GM19372 (cell line): ENCODE measurements at regions not wholly inside any gene's neighbourhood (a gene's known extent, or its start where the extent isn't known, plus 50 kb on each side); places are given as distances from the start of the nearest gene placed in this dataset.
"Not testable (repeated sequence)": the region's sequence is repeated elsewhere in the genome, so short reads cannot be mapped to it uniquely, and the experiment has no call there.

Experiments used
- ATAC-seq: cut with Tn5 transposase; IDR thresholded peaks from one replicate; pipeline ENCODE4 v1.9.1; 2021; ENCODE audit warnings: mild to moderate bottlenecking, low read depth, moderate library complexity; ENCODE audit not compliant: unreplicated experiment

DNA sequence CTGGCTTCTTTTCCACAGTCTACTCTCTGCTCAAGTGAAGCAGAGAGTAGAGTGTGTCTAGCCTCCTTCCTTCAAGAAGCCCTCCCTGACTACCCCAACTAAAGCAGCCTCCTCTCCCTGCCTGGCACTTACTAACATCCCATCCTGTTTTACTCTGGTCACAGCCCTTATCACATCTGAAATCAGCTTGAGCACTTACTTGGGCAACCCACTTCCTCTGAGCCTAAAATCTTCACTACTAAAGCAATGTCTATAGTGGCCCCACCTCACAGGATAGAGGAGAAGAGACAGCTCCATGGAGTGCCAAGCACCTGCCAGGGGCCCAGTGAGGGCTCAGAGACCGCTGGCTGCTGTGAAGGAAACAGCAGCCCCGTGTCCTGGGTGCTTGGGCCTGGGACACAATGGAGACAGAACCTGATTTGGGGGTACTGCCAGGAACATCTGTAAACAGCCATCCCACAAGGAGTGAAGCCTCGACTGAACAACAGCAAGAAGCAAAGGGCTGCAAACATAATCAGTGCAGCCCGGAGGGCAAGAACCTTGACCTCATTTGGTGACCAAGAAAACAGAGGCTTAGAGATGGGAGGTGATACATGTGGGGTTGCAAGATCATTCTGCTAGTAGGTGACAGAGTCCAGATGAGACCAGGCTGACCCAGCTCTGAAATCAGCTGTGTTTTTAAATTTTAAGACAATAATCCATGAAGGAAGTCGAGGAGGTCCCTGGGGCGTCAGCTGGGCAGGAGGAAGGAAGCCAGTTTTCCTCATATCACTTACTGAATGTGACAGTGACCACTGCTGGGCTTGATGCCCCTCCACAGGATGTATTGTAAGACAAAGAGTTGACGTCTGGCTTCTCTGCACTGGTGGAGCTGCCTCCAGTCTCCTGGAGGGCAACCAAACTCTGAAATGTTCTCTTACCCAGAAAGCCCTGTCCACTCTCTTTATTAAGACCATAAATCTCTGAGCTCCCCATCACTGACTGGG is 710.6 kb downstream of the MATN1 start:
- ATAC-seq: no peak

DNA sequence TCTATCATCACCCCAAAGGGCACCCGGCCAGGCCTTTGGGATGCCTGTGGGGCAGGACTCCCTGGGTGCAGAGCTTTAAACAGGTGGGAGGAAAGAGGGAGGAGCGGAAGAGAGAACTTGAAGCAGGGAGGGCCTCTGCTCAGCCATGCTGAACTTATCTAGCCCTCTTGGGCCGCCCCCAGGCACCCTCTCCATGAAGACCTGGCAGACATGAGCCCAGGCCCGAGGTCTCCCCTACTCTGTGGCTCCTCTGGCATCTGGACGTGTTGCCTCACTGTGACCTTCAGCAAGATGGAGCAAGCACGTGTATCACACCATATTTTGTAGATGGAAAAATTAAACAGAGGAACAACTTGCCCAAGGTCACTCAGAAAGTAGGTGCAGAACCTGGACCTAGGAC is 711.4 kb downstream of the MATN1 start:
- no peak for ATAC-seq

DNA sequence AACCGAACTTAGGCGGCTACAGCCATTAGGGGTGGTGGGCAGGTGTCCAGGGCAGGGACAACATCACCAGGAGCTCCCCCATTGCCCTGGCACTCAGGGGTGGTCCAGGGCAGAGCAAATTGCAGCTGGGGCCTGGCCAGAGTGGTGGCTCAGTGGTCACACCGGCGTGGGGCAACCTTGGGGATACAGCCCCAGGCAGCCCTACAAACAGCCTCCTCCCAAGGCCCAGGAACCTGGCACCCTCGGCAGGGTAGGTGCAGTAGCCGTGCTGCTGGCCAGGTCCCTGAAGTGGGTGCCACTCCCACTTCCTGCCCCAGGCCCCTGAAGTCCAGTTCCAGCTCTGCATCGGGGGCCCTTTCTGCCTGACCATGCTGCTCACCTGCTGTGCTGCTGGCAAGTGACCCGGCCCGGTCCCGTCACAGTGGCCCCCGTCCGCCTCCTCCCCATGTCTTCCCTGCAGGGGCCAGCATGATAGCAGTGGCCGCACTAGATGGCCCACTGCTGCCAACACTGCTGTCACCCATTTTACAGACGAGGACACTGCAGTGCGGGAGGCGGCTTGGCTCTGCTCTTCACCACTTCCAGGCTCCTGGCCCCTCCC is 712.8 kb downstream of the MATN1 start:
- no peak for ATAC-seq

DNA sequence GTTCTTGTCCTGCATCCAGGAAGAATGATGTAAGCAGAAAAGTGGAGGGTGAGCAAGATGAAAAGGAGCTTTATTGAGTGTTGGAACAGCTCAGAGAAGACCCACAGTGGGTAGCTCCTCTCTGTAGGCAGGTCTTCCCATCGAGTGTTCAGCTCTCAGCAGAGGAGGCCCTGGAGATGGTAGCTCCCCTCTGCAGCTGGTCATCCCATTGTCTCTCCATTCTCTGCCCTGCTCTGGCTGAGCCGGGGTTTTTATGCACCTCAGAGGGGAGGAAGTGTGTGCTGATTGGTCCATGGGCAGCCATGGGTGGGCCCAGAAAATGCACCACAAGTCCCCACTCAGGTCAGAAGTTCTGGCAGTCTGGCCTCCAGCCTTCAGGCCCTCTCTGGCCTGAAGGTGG is 713.7 kb downstream of the MATN1 start:
- ATAC-seq: no peak

DNA sequence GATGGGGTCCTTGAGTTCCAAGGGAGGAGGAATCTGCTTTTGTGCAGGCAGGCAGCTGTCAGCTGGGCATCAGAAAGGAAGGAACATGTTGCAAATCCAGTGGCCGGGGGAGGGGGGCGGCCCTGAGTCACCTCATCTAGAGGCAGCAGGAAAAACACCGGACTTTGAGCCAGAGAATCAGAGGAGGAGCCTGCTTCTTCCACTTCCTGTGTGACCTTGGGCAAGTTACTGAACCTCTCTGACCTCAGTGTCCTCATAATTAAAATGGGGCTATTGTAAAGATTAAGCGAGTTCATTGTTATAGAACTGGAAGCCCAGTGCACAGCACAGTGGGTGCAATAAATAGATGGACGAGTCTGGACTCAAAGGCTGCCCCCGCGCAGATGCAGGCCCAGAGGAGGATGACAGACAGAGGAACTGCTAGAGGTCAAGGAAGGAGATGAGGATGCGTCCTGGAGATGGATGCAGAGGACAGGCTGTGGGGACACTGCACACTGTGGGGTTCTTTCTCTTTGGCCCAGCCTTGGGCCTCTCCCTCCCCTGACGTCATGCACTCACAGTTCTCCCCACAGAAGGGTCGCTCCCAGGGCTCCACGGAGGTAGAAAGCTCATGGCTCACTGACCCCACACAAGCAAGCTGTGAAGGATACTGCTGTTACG is 714.3 kb downstream of the MATN1 start:
- ATAC-seq: no peak

DNA sequence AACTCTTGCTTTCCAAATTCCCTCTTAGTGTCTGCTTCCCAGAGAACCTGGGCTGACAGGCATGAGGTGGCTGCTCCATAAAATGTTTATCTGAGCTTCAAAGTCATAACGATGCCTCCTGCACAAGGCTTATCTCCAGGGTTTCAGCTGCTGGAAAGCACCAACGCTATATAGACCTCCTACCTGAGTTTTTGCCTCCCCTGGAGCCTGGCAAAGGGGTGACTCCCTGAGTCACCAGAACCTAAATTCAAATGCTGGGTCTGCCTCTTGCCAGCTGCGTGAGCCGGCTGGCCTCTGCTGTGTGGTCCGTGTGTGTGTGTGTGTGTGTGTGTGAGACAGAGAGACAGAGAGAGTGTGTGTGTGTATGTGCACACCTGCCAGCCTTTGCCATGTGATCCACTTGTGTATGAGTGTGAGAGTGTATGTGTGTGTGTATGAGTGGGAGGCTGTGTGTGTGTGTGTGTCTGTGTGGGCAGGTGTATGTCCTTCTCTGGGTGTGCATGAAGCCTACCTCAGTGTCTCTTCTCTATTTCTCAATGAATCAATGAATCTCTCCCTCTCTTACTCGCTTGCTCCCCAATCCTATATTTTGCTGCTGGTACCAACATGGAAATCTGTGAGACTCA is 714.9 kb downstream of the MATN1 start:
- ATAC-seq: no peak

DNA sequence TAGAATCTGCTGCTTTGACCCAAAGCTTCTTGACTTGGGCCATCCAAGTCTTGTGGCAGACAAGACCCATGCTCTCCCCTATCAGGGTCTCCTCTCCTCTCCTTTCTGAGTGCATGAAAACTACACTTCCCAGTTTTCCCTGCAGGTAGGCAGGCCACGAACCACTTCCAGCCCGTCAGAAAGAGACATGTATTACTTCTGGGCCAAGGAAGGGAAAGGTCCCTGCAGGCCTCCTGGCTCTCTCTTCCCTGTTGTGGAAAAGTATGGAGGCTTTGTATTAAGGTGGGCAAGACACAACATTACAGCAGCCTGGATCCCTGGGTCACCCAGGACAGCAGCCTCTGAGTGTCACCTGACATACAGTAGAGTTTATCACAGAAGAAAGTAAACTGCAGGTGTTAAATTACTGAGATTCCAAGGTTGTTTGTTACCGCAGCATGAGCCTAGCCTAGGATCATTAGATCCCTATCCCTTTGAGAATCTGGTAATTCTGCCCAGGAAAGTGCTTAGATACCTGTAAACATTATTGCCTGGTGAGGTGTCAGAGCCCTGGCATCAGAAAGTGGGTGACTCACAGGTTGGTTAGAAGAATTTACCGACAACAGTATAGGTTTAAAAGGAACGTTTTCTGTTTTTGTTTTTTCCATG is 717.3 kb downstream of the MATN1 start:
- no peak for ATAC-seq

DNA sequence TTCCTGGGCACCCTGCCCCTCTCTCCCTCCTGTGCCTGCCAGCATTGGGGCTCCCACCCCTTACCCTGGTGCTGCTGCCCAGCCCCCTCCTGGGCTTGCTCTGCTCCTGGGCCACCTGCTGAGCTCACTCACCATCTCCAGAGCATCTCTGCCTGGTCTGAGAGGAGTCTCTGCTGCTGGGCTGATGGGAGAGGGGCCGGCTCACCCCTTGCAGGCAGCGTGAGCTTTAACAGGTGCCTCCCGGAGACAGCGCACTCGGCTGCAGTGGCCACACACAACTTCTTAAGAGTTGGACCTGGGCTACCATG is 721.7 kb downstream of the MATN1 start:
- no peak for ATAC-seq

DNA sequence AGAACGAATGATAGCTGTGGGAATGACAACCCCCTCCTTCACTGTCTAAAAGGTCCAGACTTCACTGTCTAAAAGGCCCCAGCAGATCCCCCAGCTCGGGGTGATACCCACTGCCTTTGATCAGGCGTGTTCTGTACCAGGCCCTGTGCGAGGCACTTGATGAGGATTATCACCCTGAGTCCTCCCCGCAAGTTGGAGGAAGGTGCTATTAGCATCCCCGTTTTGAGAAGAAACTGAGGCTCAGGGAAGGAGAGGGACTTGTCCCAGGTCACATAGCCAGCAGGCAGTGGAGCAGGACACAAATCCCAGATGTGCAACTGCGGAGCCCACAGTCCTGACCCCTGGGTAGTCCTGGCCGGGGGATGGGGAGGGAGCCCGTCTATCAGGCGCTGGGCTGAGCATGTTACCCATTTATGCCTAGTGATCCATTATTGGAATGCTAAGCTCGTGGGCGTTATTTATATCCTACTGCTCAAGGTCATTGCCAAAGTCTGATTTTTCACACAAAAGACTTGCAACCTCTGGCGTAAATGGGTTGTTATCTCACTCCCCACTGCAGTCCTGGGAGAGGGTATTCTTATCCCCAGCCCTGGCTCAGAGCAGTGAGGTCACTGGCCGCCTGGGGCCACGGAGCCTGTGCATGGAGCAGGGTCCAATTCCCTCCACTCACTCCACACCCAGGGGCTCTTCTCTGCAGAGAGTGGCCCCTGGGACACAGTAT is 722.2 kb downstream of the MATN1 start:
- ATAC-seq: no peak

DNA sequence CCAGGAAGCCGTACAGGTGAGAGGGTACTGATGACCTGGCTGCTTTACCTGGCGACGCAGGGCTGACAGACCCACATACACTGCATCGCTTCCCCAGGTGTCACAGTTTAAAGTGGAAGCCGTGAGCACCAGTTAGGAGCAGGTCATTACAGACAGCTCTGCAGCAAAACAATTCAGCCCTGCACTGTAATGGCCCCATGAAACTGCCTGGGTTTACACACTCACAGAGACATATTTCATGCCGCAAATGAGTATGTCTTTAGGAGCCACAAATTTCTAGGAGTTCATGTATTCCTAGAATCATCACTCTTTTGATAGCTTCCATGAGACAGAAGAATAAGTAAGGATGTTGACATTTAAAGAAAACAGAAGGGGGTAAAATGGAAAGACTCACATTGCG is 723.1 kb downstream of the MATN1 start:
- no peak for ATAC-seq

DNA sequence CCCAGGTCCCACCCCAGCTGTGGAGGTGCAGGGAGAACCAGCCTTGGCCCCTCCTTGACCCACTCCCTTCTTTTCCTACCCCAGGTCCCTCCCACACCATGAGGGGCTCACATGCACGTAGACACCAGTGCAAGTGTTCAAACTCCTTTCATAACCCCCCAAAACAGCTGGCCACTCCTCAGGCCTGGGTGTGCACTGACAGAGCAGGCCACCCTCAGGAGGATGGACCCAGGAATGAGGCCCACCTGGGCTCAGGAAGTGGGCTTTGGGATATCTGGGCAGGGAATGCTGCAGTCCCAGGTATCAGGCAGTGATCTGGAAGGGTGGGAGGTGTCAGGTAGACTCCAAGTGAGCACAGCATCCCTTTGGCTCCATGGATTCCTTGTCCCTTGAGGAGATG is 723.8 kb downstream of the MATN1 start:
- ATAC-seq: no peak

DNA sequence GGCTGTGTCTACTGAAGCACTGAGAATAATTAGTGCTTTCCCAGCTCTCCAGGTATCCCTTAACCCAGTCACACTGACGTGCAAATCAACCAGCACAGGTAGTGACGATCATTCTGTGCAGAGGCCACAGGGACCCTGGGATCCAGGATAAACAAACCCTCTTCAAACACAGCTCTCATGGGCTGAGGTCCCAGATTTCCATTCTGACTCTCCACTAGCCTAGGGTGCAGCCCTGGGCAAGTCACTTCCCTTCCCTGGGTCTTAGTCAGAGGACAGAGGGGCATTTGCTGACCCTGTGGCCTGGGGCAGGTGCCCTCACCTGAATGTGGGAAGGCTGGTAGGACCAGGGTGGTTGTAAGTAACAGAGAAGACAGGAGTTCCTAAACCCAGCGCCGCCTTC is 724.7 kb downstream of the MATN1 start:
- ATAC-seq: no peak

DNA sequence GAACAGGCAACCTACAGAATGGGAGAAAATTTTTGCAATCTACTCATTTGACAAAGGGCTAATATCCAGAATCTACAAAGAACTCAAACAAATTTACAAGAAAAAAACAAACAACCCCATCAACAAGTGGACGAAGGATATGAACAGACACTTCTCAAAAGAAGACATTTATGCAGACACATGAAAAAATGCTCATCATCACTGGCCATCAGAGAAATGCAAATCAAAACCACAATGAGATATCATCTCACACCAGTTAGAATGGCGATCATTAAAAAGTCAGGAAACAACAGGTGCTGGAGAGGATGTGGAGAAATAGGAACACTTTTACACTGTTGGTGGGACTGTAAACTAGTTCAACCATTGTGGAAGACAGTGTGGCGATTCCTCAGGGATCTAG is 725.6 kb downstream of the MATN1 start:
- ATAC-seq: not testable (repeated sequence)

DNA sequence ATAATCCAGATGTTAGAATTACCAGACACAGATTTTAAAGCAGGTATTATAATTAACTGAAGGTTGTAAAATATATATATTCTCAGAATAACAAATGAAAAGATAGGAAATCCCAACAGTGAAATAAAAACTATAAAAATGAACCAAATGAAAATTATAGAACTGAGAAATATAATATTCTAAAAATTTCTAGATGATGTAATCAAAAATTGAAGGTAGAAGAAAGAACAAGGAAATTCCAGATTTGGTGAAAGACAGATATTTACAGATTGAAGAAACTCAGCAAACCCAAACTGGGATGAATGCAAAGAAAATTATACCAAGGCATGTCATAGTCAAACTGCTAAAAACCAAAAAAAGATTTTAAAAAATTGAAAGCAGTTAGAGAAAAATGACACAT is 729.4 kb downstream of the MATN1 start:
- no peak for ATAC-seq

DNA sequence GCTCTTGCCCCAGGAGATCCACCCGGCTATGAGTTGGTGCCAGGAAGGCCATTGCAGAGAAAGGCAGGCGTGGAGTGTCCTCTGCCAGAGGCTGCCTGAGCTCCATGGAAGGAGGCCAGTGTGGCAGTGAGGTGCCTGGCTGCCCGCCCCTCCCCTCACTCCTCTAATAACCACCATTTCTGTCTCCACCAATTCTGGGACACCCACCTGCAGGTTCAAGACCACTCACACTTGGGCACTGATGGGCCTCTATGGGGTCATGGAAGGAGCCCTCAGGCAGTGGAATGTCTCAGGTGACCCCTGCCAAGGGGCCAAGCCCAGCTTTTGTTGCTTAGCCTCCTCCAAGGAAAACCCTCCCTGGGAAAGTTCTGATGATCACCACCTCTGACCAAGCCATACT is 731.6 kb downstream of the MATN1 start:
- ATAC-seq: no peak

DNA sequence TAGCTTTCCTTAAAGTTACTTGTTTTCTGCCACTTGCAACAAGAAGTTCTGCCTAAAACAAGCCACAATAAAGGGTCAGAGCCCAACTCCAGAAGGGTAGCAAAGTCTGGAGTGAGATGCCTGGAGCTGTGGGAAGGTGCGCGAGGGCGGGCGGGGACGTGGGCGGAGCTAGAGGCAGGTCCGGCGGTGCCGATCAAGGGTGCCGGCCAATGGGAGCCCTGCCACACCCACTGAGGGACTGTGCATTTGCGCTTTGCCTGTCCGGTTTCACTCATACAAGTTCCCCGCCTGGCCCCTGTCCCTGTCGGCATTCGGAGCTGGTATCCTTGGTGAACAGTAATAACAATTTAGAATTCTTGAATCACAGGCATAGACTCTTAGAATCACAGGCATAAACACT is 732.4 kb downstream of the MATN1 start:
- ATAC-seq: no peak

DNA sequence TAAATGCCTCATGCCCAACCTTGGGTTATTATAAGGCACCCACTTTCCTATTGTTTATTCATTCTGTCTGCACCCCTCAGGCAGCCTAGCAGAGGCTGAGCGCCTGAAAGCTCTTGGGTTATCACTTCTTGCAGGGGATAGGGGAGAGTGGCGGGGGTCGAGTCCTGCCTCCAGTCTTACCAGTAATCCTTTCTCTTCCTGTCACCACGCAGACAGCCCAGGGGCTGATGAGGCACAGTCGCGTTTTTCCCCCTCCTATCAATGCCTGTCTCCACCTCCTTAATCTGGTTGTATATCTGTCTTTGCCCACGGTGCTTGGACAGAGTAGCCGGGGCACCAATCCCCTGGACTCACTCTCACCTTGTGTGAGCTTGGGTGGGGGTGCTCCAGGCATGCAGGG is 733.1 kb downstream of the MATN1 start:
- ATAC-seq: no peak

DNA sequence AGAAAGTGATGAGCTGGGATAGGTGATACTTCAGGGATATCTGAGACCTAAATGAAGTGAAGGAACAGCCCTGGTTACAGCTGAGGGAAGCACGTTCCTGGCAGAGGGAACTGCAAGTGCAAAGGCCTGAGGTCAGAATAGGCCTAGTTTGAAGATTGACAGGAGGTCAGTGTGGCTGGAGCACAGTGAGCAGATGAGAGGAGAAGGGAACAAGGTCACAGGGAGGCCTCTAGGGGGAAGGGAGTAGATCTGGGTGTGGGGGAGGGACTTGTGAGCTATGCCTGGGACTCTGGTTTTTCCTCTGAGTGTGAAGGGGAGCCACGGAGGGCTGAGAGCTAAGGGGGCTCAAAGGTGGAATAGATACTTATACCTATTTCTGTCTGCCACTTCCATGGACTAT is 736.4 kb downstream of the MATN1 start:
- ATAC-seq: no peak

DNA sequence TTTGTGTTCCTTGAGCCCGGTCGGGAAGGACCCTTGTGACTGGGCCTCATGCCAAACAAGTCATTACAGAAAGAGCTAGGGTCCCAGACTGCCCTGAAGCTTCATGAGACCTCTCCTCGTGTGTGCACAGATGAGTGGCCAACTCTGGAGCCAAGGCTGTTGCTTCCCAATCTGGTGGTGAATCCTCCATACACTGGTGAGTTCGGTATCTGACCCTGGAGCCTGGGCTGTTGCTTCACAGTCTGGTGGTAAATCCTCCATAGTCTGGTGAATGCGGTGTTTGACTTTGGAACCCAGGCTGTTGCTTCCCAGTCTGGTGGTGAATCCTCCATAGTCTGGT is 737.8 kb downstream of the MATN1 start:
- ATAC-seq: no peak

DNA sequence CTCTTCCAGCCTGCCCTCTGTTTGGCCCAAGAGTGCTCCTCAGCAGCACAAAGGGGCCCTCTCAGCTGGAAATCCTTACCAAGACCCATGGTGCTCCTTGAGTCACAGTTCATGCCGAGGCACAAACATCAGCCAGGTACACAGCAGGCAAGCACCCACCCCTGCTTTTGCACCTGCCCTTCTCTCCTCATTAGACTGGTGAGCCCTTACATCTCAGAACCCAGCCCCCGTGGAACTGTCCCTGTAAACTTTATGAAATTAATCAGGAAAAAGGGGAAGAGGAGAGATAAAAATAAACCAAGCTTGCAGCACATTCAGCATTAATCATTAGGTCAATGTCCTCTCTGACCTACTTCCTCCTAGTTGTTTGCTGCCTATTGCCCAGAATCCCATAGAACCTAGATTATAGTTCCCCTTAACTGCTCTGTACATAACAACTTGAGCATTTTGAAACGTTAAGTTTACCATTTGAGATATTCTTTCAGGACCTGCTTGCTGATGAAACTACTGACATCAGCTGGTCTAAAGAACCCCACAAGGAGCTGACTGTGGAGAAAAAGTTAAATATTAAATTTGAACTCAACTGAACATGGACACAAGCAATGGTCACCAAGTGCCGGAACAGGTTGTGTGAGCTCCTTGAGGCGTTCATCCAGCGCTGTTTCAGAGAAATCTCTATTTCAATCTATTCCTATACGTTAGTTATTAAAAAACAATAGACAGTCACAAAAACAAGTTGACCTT is 738.4 kb downstream of the MATN1 start:
- no peak for ATAC-seq
